ENCODE measurements at regions not wholly inside any gene's neighbourhood (a gene's known extent, or its start where the extent isn't known, plus 50 kb on each side); places are given as distances from the start of the nearest gene placed in this dataset.

- no peak for ATAC-seq
- H3K36me3 Mint-ChIP-seq (ENCODE audit: low read depth) = peaks cover 10% of the 10 kb centered on the region
Measured at GRCh38 chr21:24278711-24279110, 1328.6 kb downstream of the MRPL39 start.

More at GRCh38 chr21:24278711-24279110, 1328.6 kb downstream of the MRPL39 start:
- no peak overlapping the region for H3K27ac ChIP-seq (ENCODE audit: low read depth)
- no peak overlapping the region for H3K4me2 ChIP-seq
- H2AFZ ChIP-seq = no peak overlapping the region
- DNase-seq (ENCODE audit: low spot score) = no peak
- Mint-ChIP-seq H3K4me3 (no peak overlapping the region), H3K4me1 (no peaks in the 10 kb centered on the region), H3K27ac (no peak overlapping the region), H3K9me3 (peaks cover 66% of the 10 kb centered on the region), H3K27me3 (ENCODE audit: insufficient read depth, low read depth, poor library complexity) (peaks cover 2% of the 10 kb centered on the region)
- H3K79me2 ChIP-seq (replicated peaks; ENCODE audit: insufficient read depth) = no peaks in the 10 kb centered on the region
- no peaks in the 10 kb centered on the region for H3K27me3 ChIP-seq (ENCODE audit: insufficient read depth)
- no peak for TF ChIP-seq REST (IDR thresholded peaks at IDR 0.05; ENCODE audit: unreplicated experiment)
- no peak for TF ChIP-seq STAT1 (IDR thresholded peaks at IDR 0.05; ENCODE audit: unreplicated experiment)
- no peak for TF ChIP-seq ZNF331 (CRISPR knock-in tag; IDR thresholded peaks at IDR 0.05; ENCODE audit: low read depth)
- no peak for TF ChIP-seq JUNB (IDR thresholded peaks at IDR 0.05; ENCODE audit: unreplicated experiment)
- TF ChIP-seq CTCF (conservative IDR thresholded peaks at IDR 0.05; ENCODE audit: low read depth in 2 of 2) = no peak
- TF ChIP-seq ZNF462 (CRISPR knock-in tag; IDR thresholded peaks at IDR 0.05) = no peak
- TF ChIP-seq ZNF114 (CRISPR knock-in tag; IDR thresholded peaks at IDR 0.05) = no peak
- TF ChIP-seq EZH2 (IDR thresholded peaks at IDR 0.05; ENCODE audit: low read depth, unreplicated experiment) = no peak
- no peak for TF ChIP-seq EZH2phosphoT487 (IDR thresholded peaks at IDR 0.05; ENCODE audit: unreplicated experiment)
- TF ChIP-seq POLR2AphosphoS5 (IDR thresholded peaks at IDR 0.05; ENCODE audit: low read depth) = no peak
- no peak for TF ChIP-seq CREB1 (CRISPR knock-in tag; IDR thresholded peaks at IDR 0.05; ENCODE audit: low read depth)
- TF ChIP-seq ETS1 (IDR thresholded peaks at IDR 0.05) = no peak
- no peak for TF ChIP-seq NANOG (IDR thresholded peaks at IDR 0.05; ENCODE audit: borderline replicate concordance)
- H3K36me3 ChIP-seq (ENCODE audit: insufficient read depth) = no peaks in the 10 kb centered on the region
- H3K4me3 ChIP-seq = no peak overlapping the region
- H4K20me1 ChIP-seq (replicated peaks; ENCODE audit: insufficient read depth) = no peaks in the 10 kb centered on the region
- H3F3A ChIP-seq (replicated peaks; ENCODE audit: low read depth) = no peaks in the 10 kb centered on the region
- no peaks in the 10 kb centered on the region for H3K4me1 ChIP-seq (ENCODE audit: insufficient read depth)
- no peaks in the 10 kb centered on the region for H3K9me2 ChIP-seq (ENCODE audit: insufficient read depth)

Measured in GM23338 (cell line).